GM18498 (cell line): ENCODE measurements at regions not wholly inside any gene's neighbourhood (a gene's known extent, or its start where the extent isn't known, plus 50 kb on each side); places are given as distances from the start of the nearest gene placed in this dataset.
"Not testable (repeated sequence)": the region's sequence is repeated elsewhere in the genome, so short reads cannot be mapped to it uniquely, and the experiment has no call there.

Experiments used
- ATAC-seq: cut with Tn5 transposase; IDR thresholded peaks from one replicate; pipeline ENCODE4 v1.9.1; 2021; ENCODE audit warnings: mild to moderate bottlenecking, moderate library complexity; ENCODE audit not compliant: unreplicated experiment

DNA sequence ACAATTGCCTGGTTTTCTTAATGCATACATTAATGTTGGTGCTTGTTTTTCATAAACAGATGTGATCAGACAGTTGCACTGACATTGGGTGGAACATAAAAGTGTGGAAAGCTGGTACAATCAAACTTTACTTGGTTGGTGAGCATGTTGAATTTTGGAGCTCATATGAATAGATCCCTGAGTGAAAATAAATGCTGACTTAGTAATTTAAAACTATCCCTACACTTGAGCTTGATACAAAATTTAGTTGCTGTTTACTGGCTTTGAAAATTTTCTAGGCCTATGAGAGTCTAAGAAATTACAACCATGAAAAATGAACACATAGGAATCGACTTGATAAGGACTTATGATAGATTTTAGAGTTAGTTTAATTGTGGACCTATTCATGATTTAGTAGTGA is 551.8 kb upstream of the PABPC4L start:
- ATAC-seq, result no peak

DNA sequence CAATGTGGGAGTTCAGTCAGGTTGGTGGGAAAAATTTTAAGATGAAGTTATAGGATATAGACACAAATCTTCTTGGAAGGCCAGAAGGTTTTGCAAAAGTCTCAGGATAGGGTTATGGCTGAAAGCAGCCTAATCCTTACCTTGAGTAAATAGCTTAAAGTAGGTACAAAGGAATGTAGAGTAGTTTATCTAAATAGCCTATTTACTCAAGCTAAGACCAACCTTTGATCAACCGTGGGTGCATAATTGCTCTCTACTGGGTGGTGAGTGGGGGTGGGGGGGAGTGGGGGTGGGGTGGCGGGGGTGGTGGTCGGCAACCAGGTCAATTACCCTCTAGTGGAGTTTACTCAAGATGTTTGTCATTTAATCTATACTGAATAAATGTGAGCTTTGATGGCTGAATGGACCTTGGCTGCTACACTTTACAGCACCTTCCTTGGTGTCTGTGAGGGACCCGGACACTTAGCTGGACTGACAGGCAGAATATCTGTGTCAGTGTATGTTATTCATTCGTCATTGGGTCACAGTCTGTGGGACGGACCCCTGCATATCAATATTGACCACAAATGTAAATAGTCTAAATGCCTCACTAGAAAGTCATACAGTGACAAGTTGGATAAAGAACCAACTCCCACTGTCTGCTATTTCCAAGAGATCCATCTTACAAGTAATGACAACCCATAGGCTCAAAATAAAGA is 545.7 kb upstream of the PABPC4L start:
- no peak for ATAC-seq

DNA sequence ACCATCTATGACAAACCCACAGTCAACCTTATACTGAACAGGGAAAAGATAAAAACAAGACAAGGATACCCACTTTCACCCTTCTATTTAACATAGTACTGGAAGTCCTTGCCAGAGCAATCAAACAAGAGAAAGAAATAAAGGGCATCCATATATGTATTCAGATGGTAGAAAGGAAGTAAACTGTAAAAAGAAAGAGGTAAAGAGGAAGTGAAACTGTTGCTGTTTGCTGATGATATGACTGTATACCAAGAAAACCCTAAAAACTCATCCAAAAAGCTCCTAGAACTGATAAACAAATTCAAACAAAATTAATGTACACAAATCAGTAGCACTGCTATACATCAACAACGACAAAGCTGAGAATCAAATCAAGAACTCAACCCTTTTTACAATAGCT is 538.7 kb upstream of the PABPC4L start:
- ATAC-seq, result no peak

DNA sequence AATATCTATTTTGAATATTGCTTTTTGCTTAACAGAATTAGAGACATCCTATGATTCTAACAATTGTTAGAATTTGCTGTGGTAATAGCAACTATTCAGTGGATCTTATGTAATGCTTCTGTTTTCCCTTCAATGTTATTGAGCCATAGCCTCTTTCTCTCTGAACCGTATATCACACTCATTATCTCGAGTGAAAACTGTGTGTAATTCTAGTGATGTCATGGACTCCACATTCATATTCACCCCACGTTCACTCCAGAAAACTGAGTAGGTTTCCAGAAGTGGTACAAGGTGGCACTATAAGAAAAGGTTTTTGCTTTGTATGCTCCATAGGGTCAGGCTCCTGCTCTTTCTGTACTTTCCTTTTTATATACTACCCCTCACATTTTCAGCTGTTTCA is 534.3 kb upstream of the PABPC4L start:
- ATAC-seq, result no peak

DNA sequence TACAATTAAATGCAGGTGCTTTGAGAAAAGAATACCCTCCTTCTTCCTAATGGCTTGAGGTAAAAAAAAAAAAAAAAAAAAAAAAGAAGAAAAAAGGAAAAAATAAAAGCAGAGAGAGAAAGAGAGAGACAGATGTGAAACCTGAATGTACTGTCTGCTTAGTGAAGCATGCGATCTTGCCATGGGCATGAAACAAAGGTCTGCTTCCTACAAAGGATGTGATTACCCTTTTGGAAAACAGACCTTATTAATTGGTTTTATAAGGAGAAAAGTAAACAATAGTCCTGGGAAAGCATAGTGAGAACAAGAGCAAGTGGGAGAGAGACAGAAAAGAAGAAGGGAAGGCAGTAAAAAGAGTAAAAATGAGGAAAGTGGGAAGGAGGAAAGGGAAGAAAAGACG is 526.1 kb upstream of the PABPC4L start:
- no peak for ATAC-seq

DNA sequence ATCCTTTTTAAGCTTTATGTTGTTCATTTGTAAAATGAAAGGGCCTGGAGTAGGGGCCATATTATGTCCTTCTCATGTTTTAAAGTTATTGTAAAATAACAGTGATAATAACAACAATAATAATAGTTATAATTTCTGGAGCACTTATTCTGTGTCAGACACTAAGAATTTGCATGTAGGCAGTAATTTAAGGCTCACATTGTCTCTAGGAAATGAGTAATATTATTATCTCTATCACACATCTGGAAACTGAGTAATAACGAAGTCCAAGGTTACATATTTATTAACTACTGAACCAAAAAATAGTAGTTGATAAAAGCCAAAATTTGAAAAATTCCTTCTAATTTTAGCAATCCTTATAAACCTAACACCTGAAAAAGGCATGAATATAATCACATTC is 520.7 kb upstream of the PABPC4L start:
- no peak for ATAC-seq

DNA sequence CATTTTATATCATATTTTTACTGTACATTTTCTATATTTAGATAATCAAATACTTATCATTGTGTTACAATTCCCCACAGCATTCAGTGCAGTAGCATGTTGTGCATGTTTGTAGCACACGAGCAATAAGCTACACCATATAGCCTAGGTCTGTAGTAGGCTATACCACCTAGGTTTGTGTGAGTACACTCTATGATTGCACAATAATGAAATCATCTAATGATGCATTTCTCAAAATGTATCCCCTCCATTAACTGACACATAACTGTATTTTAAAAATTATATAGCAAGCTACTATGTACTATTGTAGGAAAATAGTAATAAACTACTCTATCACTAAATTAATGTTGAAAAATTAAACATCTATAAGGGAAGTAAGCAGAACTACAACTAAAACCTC is 518.4 kb upstream of the PABPC4L start:
- ATAC-seq, result no peak

DNA sequence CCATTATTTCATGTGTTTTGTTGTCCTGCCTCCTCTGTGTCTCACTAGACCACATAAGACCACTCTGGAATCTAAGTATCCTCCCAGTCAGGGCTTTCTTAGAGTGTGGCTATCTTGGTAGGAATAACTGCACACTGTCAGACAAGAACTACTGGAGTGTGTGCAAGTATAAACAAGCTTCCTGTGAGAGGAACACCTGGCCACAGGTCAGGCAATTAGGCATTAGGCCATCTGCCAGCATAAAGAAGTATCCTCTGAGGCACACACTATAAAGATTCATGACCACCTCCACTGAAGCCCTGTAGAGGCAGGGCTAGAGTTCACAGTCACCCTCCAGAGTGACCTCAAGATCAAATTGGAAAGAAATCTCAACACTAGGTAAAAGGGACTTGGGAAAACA is 507.0 kb upstream of the PABPC4L start:
- no peak for ATAC-seq

DNA sequence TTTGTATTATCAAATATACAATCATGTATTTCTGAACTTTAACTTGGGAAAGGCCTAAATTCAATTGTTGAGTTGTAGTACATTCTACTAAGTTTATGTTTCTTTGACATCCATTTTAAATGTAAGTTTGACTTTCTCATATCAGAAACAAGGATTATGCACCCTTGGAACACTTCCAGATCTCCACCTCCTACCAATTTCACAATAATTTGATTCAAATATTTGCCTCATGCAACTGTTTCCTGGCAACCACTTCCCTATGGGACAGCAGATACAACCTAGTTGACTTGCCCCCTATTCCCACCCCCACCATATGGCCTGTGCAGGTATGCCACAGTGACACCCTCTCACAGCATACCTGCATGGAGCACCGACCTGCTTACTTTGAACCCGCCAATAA is 506.4 kb upstream of the PABPC4L start:
- ATAC-seq, result no peak

DNA sequence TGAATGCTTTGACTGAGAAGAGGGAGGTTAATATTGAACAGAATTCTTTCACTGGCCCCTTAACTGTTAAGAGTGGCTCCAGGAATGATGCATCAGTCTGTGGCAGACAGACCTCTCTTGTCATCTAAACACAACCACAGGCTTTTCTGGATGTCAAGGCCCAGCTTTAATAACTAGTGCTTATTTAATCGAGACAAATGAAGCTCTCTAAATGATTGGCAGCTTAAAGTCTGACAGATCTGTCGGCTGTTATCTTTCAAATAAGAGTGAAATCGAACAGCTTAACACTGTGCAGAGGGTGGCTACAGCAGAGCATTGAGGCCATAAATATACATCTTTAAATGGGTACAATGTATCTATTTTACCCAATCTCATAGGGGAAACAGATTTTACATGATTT is 500.8 kb upstream of the PABPC4L start:
- no peak for ATAC-seq

DNA sequence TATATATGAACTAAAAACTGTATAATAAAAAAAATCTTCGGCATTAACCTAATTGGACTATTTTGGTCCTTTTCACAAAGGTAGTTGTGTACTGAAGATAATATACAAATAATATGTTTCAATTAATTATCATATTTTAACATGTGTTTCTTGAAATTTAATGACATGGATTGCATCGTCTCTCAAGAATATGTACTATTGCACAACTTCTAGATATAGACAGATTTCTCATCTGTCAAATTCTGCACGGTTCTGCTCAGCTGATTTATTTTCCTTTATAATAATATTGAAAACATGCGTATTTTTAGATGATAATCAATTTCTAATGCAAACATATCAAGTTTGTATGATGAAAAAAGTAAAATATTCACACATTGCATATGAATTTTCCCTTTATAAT is 498.7 kb upstream of the PABPC4L start:
- no peak for ATAC-seq

DNA sequence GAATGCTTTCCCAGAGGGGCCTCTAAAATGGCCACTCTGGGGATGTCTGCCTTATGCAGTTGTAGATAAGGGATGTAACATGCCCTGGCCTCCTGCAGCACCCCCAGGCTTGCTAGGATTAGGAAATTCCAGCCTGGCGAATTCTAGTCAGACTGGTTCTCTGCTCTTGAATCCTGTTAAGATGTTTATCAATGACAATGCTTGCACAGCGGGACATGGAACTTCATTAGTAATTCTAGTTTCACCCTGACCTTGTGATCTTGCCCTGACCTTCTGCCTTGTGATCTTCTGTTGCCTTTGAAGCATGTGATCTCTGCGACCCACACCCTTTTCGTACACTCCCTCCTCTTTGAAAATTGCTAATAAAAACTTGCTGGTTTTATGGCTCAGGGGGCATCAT is 497.2 kb upstream of the PABPC4L start:
- not testable (repeated sequence) for ATAC-seq

DNA sequence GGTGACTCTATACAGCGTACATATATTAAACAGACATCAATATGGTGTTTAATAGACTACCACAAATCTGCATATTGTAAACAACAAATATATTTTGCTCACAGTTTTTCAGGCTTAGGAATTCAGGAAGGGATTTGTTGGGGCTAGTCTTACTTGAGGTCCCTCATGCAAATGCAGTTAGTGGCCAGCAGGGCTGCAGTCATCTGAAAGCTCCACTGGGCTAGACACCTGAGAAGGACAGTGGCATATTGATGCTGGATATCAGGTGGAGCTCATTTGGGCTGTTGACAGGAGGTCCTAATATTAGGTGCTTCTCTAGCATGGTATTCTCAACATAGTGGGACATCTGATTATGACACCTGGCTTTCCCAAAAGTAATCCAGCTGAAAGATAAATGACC is 493.8 kb upstream of the PABPC4L start:
- ATAC-seq, result no peak

DNA sequence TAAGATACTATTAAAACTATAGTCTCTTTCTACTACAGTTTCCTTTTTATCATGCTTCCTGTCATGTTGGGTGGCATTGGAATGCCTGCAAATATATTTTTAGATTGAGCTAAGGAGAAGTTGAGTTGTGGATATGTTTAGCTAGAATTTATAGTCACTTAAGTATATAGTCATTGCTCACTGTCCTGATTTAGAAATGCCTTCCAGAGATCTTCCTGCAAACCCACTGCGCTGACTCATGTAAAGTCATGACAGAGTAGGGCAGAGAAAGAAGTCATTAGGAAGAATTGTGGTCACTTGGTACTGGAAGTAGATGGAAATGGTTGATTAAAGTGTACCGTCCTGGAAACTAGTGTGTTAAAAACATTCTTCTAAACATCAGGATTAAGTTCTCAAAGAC is 490.3 kb upstream of the PABPC4L start:
- no peak for ATAC-seq

DNA sequence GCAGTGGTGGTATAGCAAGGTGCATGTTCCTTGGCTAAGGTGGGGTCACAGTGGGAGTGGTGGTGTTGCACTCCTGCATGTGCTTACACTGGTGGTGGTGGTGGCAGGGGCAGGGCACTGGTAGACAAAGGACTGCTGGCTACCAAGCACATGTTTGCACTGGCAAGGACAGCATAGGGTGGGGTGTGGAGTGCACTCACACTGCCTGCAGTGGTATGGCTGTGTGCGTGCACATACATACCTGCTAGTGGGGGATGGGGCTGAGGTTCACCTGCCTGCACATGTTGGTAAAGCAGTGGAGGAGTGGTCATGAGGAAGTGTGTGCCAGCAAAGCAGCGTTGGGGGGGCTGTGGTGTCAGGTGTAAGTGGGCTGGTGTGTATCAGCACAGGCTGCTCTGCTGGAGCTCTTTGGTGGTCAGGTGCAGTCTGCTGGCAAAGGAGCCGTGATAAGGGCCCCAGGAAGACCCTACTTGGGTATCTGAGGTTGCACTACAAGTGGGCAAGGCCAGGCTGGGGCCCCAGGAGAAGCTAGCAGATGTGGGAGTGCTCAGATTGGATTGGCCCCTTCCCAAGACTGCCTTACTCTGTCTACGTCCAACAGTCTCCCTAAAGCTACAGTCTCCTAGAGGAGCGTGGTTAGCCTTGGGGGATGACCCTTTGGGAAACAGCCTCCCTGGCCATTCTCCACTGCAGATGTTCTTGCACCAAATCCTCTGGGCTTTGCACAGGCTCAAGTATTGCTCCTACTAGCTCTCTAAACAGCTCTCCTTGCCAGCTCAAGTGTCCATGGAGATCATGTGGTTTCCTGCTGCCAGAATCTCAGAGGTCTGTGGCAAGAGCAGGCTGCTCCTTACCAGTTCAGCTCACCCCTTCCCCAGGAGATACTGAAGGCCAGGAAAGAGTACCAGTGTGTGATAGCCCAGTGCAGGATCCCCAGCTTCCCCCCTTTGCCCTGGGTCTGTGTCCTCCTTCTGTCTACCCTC is 486.3 kb upstream of the PABPC4L start:
- no peak for ATAC-seq

DNA sequence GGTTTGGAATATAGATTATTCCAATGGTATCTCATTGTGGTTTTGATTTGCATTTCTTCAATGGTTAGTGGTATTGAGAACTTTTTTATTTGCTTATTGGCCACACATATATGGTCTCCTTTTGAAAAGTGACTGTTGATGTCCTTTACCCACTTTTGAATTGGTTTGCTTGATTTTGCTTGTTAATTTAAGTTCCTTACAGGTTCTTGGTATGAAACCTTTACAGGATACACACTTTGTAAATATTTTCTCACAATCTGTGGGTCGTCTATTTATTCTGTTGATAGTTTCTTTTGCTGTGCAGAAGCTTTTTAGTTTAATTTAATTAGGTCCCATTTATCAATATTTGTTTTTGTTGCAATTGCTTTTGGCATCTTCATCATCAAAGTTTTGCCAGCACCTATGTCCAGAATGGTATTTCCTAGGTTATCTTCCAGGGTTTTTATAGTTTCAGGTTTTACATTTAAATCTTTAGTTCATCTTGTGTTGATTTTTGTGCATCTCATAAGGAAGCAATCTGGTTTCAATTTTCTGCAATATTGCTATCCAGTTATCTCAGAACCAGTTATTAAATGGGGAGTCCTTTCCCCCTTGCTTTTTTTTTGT is 475.7 kb upstream of the PABPC4L start:
- ATAC-seq, result no peak

DNA sequence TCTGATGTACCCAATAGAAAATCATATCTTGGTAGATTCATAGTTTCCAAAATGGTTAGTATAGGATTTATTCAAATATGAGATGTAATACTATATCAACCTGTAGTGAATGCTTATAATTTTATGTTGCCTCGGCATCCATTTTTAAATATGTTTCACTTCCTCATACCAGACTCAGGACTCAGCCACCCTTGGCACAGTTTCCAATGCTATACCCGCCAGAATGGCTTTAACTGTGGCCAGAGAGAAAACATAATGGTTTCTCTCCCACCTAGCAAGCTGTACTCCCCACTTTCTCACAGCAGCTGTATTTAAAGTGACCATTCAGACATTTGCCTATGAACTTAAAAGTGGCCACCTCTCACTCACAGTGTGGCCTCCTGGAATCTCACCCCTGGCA is 466.6 kb upstream of the PABPC4L start:
- no peak for ATAC-seq

DNA sequence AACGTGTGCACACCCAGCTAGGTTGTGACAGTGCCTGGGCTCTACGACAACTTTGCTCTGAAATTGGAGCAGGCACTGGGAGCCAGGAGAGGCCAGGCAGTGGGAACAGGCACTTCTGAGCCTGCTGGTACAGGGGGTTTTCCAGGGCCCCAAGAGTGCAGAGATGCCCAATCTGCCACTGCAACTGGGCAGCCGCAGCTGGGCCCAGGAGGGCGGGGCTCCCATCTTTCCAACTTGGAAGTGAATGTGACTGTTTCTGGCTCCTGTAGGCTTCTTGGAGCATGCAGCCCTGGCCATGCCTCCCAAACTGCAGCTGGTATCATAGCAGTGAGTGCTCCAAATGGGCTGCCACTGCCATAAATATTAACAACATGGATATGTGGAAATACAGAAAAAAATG is 465.1 kb upstream of the PABPC4L start:
- ATAC-seq, result no peak

DNA sequence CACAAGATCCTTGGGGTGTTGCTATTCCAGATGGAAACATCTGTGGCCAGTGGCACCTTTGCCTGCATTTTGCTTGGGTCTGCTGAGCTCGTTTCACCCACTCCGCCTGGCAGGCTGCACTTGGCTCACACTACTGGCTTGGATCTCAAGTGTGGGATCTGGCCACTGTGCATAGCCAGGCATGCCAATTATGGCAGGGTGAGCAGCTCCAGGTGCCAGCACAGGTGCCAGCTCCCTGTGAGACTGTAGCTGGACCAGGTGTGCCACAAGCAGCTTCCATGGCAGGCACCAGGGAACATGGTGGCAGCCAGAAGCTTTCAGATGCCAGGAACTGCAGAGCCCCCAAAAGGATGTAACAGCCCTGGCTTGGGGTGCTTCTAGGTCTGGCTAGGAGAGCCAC is 463.8 kb upstream of the PABPC4L start:
- ATAC-seq, result no peak

DNA sequence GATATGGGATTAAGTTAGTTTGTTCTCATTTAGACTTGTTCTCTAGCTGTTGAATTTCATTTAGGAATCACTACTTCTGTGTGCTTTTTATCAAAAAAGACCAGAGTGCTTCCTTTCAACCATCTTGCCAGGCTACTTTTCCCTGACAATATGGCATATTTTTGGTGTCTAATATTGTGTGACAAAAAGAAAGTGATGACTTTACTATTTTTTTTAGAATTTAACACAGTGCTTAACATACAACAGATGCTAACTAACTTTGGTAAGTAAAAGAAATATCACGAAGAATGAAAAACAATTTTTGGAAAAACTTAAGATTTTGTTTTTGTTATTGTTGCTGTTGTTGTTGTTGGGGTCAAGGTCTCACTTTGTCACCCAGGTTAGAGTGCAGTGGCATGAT is 462.2 kb upstream of the PABPC4L start:
- no peak for ATAC-seq

DNA sequence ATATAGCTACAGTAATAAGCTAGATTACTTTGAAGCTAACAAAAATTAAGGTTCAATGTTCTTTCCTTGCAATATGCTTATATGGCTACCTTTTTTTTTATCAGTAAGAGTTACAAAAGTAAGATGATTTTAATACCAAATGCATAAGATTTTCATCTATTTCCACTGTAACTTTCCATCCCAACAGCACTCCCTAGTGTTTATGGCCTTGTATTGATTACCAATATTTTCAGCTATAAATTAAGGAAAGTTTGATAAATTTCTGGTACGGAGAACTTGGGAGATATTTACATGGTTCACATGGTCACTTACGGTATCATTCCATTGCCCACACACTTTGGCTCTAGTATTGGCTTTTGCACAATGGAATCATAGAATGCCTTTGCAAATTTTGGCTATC is 448.9 kb upstream of the PABPC4L start:
- no peak for ATAC-seq

DNA sequence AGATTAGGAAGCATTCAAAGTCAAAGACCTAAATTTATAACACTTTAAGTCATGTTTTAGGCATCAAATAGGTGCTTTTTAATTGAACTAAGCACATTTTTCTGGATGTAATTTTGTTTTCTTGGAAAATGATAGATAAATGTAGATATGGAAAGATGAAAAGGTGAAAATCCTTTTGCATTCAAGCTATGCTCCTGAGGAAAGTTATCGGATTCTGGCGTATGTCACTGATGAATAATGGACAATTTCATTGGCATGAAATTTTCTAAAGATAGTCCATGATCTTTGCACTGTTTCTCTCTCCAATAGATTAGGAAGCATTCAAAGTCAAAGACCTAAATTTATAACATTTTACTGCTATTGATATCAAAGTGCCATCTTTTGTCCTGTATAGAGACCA is 444.2 kb upstream of the PABPC4L start:
- ATAC-seq, result no peak
